Small intestine (tissue), 7 donors: ENCODE measurements at regions not wholly inside any gene's neighbourhood (a gene's known extent, or its start where the extent isn't known, plus 50 kb on each side); places are given as distances from the start of the nearest gene placed in this dataset.

Experiments used
- DNase-seq, 2 donors: peaks; one replicate each; pipeline versions ENCODE4 v3.0.0 to v3.0.0-alpha.2; 2013
- FAIRE-seq: peaks from 2 replicates; lab custom pipeline; 2012; peaks lifted over from hg19 to GRCh38; lab: Jason Lieb, UNC
- H3K27ac ChIP-seq, 3 donors: one replicate each; pipeline ENCODE4 v1.5.1; 2013; ENCODE audit warnings: low read length in 2 of 3, mild to moderate bottlenecking in 2 of 3, control low read depth in 1 of 3, inconsistent platforms in 1 of 3, low read depth in 1 of 3, moderate library complexity in 1 of 3
- H3K27me3 ChIP-seq, 3 donors: one replicate each; pipeline ENCODE4 v1.6.1; 2013; ENCODE audit warnings: low read length in 3 of 3, inconsistent platforms in 1 of 3; ENCODE audit not compliant: control insufficient read depth in 3 of 3, insufficient read depth in 3 of 3
- H3K36me3 ChIP-seq, 3 donors: one replicate each; pipeline ENCODE4 v1.6.1; 2013; ENCODE audit warnings: low read length in 3 of 3, inconsistent platforms in 1 of 3, low read depth in 1 of 3, mild to moderate bottlenecking in 1 of 3, moderate library complexity in 1 of 3; ENCODE audit not compliant: control insufficient read depth in 3 of 3, insufficient read depth in 2 of 3
- H3K4me1 ChIP-seq, 3 donors: one replicate each; pipeline ENCODE4 v1.6.1; 2013; ENCODE audit warnings: low read length in 2 of 3, inconsistent platforms in 1 of 3, low read depth in 1 of 3, mild to moderate bottlenecking in 1 of 3, moderate library complexity in 1 of 3; ENCODE audit not compliant: control insufficient read depth in 3 of 3, insufficient read depth in 2 of 3
- H3K4me3 ChIP-seq, 3 donors: one replicate each; pipeline ENCODE4 v1.5.1; 2013; ENCODE audit warnings: low read length in 3 of 3, control low read depth in 1 of 3, inconsistent platforms in 1 of 3, low read depth in 1 of 3, mild to moderate bottlenecking in 1 of 3, moderate library complexity in 1 of 3
- H3K9me3 ChIP-seq, 2 donors: one replicate each; pipeline ENCODE4 v1.6.1; 2013; ENCODE audit warnings: low read depth in 1 of 2, low read length in 1 of 2; ENCODE audit not compliant: control insufficient read depth in 2 of 2, insufficient read depth in 1 of 2
- WGBS, 3 donors: extraction: QIAGEN DNeasy Blood & Tissue Kit; methylation state at CpG; one replicate each; pipeline ENCODE4 v1.1.7; 2013; 5-methylcytosine and 5-hydroxymethylcytosine counted together
- donor health status: healthy with polysubstance abuse.
- donor health status: control.
- donor health status: control.
- donor health status: Bipolar disorder and iron deficiency.
- donor health status: healthy.

DNA sequence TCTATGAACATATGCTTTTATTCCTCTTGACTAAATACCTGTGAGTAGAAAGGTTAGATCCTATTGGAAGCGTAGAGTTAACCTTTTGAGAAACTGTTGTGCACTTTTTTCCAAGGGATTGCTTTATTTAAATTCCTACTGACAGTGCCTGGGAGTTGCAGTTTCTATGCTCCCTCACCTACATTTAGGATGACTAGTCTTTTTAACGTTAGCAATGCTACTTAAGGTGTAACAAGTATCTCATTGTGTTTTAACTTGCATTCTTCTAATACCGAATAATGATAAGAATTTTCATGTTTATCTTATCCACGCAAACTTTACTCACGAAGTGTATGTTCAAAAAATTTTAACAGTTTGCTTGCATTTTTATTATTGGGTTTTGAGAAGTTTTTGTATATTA lies 1123.9 kb upstream of the PCDH7 start:
- no peaks in the 10 kb centered on the region for H3K36me3 ChIP-seq
- no peak overlapping the region for H3K4me3 ChIP-seq
- H3K9me3 ChIP-seq, result peaks cover 0 to 6% of the 10 kb centered on the region in 2 donors
- DNase-seq, result no peak
- H3K27ac ChIP-seq, result no peak overlapping the region
- no peak for FAIRE-seq
- H3K4me1 ChIP-seq, result no peaks in the 10 kb centered on the region
- H3K27me3 ChIP-seq, result no peaks in the 10 kb centered on the region
- 64 to 77% (median 75%) methylated on average over 5 of the region's 5 CpGs for WGBS, 3 donors

DNA sequence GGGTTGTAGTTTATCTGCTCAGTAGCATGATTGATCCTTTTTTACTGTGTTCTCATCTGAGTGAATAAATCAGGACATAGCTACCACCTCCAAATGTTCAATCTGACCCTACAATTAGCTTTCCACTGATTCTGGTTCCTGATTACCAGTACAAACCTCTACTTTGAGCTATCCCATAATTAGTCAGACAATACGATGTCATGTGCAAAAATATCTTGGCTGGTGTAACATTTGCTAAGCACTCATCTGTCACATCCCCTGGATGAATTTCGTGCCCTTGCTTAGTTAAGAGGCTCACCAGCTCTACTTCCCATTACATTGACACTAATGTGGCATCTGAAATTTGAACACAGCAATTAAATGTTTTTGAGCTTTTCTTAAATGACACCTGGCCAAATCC lies 1101.0 kb upstream of the PCDH7 start:
- H3K9me3 ChIP-seq, result no peaks in the 10 kb centered on the region
- H3K36me3 ChIP-seq, result no peaks in the 10 kb centered on the region
- no peak overlapping the region for H3K27ac ChIP-seq
- FAIRE-seq, result no peak
- DNase-seq, result no peak
- no peaks in the 10 kb centered on the region for H3K27me3 ChIP-seq
- no peaks in the 10 kb centered on the region for H3K4me1 ChIP-seq
- WGBS, 3 donors, result 63 to 68% (median 65%) methylated on average over 2 of the region's 2 CpGs
- H3K4me3 ChIP-seq, result no peak overlapping the region

DNA sequence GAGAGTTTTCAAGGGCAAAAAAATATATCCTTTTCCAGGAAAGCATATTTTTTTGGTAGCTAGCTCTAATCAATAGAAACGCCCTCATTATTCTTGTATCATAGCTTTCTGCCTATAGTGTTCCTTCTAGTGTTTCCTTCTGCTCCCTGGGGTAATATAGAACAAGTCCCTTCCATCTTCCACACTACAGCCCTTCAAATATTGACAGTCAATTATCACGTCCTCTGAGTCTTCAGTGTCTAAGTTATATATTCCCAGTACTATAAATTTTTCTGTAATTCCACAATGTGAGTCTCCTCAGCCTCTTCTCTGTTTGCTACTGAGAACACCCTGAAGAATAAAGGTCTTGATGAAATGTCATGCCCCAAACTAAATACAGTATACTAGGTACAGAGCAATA lies 1088.0 kb upstream of the PCDH7 start:
- DNase-seq, result no peak
- WGBS, 3 donors, result 33 to 36% (median 35%) methylated on average over 2 of the region's 2 CpGs
- Histone ChIP-seq H3K4me3 (no peak overlapping the region), H3K36me3 (no peaks in the 10 kb centered on the region), H3K27ac (no peak overlapping the region), H3K4me1 (no peaks in the 10 kb centered on the region), H3K9me3 (no peaks in the 10 kb centered on the region), H3K27me3 (no peaks in the 10 kb centered on the region)
- no peak for FAIRE-seq

DNA sequence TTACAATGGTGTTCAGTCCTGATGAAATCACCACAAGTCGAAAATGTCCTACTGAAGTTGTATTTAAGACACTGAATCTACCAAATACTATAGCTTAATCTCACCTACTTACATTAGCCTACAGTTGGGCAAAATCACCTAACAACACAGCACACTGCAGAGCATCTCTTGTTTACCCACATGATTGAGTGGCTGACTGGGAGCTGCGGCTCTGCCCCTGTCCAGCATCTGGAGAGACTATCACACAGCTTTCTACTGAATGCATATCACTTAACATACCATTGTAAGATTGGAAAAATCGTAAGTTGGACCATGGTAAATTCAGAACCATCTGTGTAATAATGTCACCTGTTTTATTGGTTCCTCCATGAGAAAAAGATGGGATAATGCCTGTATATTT lies 1083.2 kb upstream of the PCDH7 start:
- Histone ChIP-seq H3K27ac (no peak overlapping the region), H3K9me3 (no peaks in the 10 kb centered on the region), H3K36me3 (no peaks in the 10 kb centered on the region), H3K4me3 (no peak overlapping the region), H3K4me1 (no peaks in the 10 kb centered on the region), H3K27me3 (no peaks in the 10 kb centered on the region)
- 39 to 47% (median 44%) methylated on average over 3 of the region's 3 CpGs for WGBS, 3 donors
- FAIRE-seq (no peak), DNase-seq (no peak)

DNA sequence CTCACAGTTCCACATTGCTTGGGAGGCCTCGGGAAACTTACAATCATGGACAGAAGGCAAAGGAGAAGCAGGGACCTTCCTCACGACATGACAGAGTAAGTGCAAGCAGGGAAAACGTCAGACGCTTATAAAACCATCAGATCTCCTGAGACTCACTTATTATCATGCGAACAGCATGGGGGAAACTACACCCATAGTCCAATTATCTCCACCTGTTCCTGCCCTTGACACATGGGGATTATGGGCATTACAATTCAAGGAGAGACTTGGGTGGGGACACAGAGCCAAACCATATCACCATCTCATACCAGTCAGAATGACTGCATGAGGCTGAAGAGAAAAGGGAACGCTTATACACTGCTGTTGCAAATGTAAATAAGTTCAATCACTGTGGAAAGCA lies 1066.9 kb upstream of the PCDH7 start:
- H3K4me1 ChIP-seq, result no peaks in the 10 kb centered on the region
- no peak overlapping the region for H3K4me3 ChIP-seq
- WGBS, 3 donors, result 70 to 76% (median 72%) methylated on average over 6 of the region's 6 CpGs
- no peaks in the 10 kb centered on the region for H3K36me3 ChIP-seq
- no peak for DNase-seq
- H3K27ac ChIP-seq, result no peak overlapping the region
- no peaks in the 10 kb centered on the region for H3K9me3 ChIP-seq
- no peaks in the 10 kb centered on the region for H3K27me3 ChIP-seq
- FAIRE-seq, result no peak

DNA sequence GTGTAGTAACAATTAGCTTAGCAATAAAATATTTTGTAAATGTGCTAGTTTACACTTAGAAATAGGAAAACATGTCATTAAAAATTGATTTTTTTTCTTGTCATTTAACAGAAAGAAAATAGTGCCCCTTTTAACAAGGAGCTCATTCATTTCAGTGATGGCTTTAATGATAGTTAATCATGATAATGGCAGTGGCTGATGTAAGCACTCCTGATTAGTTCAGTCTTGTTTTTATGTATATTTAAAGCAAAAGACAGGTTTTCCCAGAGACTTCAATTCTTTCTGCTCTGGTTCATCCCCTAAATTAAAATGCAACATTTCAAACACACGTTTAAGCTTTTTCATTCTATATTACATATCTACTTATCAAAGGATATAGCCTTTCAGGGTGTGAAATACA lies 1039.5 kb upstream of the PCDH7 start:
- no peak for DNase-seq
- Histone ChIP-seq H3K4me3 (no peak overlapping the region), H3K27me3 (no peaks in the 10 kb centered on the region), H3K27ac (no peak overlapping the region), H3K36me3 (no peaks in the 10 kb centered on the region), H3K9me3 (no peaks in the 10 kb centered on the region), H3K4me1 (no peaks in the 10 kb centered on the region)
- FAIRE-seq, result no peak
- 46 to 71% (median 62%) methylated on average over 1 of the region's 1 CpG for WGBS, 3 donors

- FAIRE-seq (no peak), DNase-seq (no peak)
- Histone ChIP-seq H3K27me3 (no peaks in the 10 kb centered on the region), H3K27ac (no peak overlapping the region), H3K4me1 (no peaks in the 10 kb centered on the region), H3K4me3 (no peak overlapping the region), H3K36me3 (no peaks in the 10 kb centered on the region), H3K9me3 (peaks cover 0 to 7% of the 10 kb centered on the region in 2 donors)
- WGBS, 3 donors, result 60 to 80% (median 68%) methylated on average over 2 of the region's 2 CpGs
Observed at GRCh38 chr4:29704059-29704458, 1016.1 kb upstream of the PCDH7 start.

DNA sequence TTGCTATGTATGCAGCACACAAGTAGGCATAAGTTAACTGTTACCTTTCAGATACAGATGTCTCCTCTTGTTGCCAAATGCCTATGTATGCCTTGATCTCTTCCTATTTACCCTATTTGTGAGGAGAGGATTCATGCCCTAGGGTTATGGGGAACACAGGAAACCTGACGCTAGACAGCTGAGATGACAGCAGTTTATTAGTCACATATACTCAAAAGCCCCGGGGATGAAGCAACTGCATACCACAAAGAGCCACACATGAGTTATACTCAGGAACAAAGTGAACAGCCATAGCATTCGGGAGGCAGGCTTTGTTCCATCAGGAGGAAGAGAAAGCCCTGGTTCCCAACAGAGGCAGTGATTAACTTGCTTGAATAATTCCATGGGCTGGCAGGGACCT lies 1011.7 kb upstream of the PCDH7 start:
- Histone ChIP-seq H3K4me3 (no peak overlapping the region), H3K27me3 (no peaks in the 10 kb centered on the region), H3K9me3 (peaks cover 0 to 7% of the 10 kb centered on the region in 2 donors), H3K36me3 (no peaks in the 10 kb centered on the region), H3K27ac (no peak overlapping the region), H3K4me1 (no peaks in the 10 kb centered on the region)
- no peak for FAIRE-seq
- 75 to 90% (median 79%) methylated on average over 3 of the region's 3 CpGs for WGBS, 3 donors
- DNase-seq, result no peak

DNA sequence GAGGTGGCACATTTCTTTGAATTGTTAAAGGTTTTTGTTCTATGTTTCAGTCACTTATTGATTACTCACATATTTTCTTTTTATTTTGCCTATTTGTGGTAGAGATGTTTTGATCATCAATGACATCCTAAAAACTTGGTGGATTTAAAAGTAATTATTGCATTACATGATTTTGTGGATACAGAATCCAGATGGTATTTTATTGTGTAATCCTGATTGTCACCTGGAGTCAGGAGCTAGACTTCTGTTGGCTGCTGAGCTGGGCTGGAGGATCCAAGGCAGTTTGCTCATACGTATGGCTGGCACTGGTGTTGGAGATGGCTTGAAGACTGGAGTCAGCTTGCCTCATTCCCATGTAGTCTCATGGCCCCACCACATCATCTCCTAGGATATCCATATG lies 1009.6 kb upstream of the PCDH7 start:
- no peak overlapping the region for H3K4me3 ChIP-seq
- FAIRE-seq (no peak), DNase-seq (no peak)
- H3K27me3 ChIP-seq, result no peaks in the 10 kb centered on the region
- H3K27ac ChIP-seq, result no peak overlapping the region
- 83 to 95% (median 89%) methylated on average over 1 of the region's 1 CpG for WGBS, 3 donors
- H3K36me3 ChIP-seq, result no peaks in the 10 kb centered on the region
- no peaks in the 10 kb centered on the region for H3K4me1 ChIP-seq
- peaks cover 0 to 7% of the 10 kb centered on the region in 2 donors for H3K9me3 ChIP-seq
